Central memory CD8-positive, alpha-beta T cell (primary cell): ENCODE measurements at regions not wholly inside any gene's neighbourhood (a gene's known extent, or its start where the extent isn't known, plus 50 kb on each side); places are given as distances from the start of the nearest gene placed in this dataset.
"Not testable (repeated sequence)": the region's sequence is repeated elsewhere in the genome, so short reads cannot be mapped to it uniquely, and the experiment has no call there.

Experiments used
- ATAC-seq: fragments of 150-1000 bp; cut with Tn5 transposase; replicated peaks from 2 replicates; pipeline ENCODE4 v1.10.0; 2022; ENCODE audit warnings: mild to moderate bottlenecking, moderate FRiP score, moderate number of reproducible peaks; ENCODE audit not compliant: poor library complexity, severe bottlenecking; ENCODE audit errors: extremely low read depth
- DNase-seq, 2 donors: peaks; one replicate each; pipeline ENCODE4 v3.0.0; 2021; ENCODE audit warnings: low spot score in 2 of 2
- H3K27ac Mint-ChIP-seq: one replicate; pipeline ENCODE4 v1.8.0; 2022; ENCODE audit warnings: low read depth, mild to moderate bottlenecking, moderate library complexity, mixed read lengths
- H3K27me3 Mint-ChIP-seq: one replicate; pipeline ENCODE4 v1.8.0; 2022; ENCODE audit warnings: mixed read lengths
- H3K36me3 Mint-ChIP-seq: one replicate; pipeline ENCODE4 v1.8.0; 2022; ENCODE audit warnings: mild to moderate bottlenecking, moderate library complexity, mixed read lengths; ENCODE audit not compliant: insufficient read depth
- H3K4me1 Mint-ChIP-seq: one replicate; pipeline ENCODE4 v1.8.0; 2022; ENCODE audit warnings: mixed read lengths
- H3K4me3 Mint-ChIP-seq: one replicate; pipeline ENCODE4 v1.8.0; 2022; ENCODE audit warnings: mild to moderate bottlenecking, moderate library complexity, mixed read lengths
- H3K9me3 Mint-ChIP-seq: one replicate; pipeline ENCODE4 v1.8.0; 2022; ENCODE audit warnings: mixed read lengths

- ATAC-seq (no peak), DNase-seq (no peak)
- no peak overlapping the region for H3K4me3 Mint-ChIP-seq
- H3K27ac Mint-ChIP-seq: no peak overlapping the region
- H3K36me3 Mint-ChIP-seq: peaks cover 2% of the 10 kb centered on the region
- peaks cover 6% of the 10 kb centered on the region for H3K9me3 Mint-ChIP-seq
- H3K27me3 Mint-ChIP-seq: no peaks in the 10 kb centered on the region
- no peaks in the 10 kb centered on the region for H3K4me1 Mint-ChIP-seq
These were observed 920.9 kb downstream of the RPS29 start for GRCh38 chr14:48665077-48665784.

- Mint-ChIP-seq H3K27ac (no peak overlapping the region), H3K36me3 (no peaks in the 10 kb centered on the region), H3K4me3 (no peak overlapping the region), H3K9me3 (peaks cover 16% of the 10 kb centered on the region), H3K4me1 (no peaks in the 10 kb centered on the region), H3K27me3 (no peaks in the 10 kb centered on the region)
- ATAC-seq (no peak), DNase-seq (no peak)
These were observed 942.9 kb downstream of the RPS29 start for GRCh38 chr14:48643241-48643640.

GRCh38 chr14:48628870-48629269 lies 953.5 kb upstream of the MDGA2 start:
- no peak for ATAC-seq
- no peak overlapping the region for H3K4me3 Mint-ChIP-seq
- no peaks in the 10 kb centered on the region for H3K36me3 Mint-ChIP-seq
- no peak for DNase-seq
- no peaks in the 10 kb centered on the region for H3K4me1 Mint-ChIP-seq
- H3K27me3 Mint-ChIP-seq: no peaks in the 10 kb centered on the region
- peaks cover 33% of the 10 kb centered on the region for H3K9me3 Mint-ChIP-seq
- no peak overlapping the region for H3K27ac Mint-ChIP-seq

GRCh38 chr14:48622980-48623379 lies 947.6 kb upstream of the MDGA2 start:
- Mint-ChIP-seq H3K4me3 (no peak overlapping the region), H3K36me3 (no peaks in the 10 kb centered on the region), H3K27ac (no peak overlapping the region), H3K27me3 (no peaks in the 10 kb centered on the region), H3K9me3 (peaks cover 16% of the 10 kb centered on the region), H3K4me1 (no peaks in the 10 kb centered on the region)
- ATAC-seq (no peak), DNase-seq (no peak)

GRCh38 chr14:48618057-48618456 lies 942.7 kb upstream of the MDGA2 start:
- no peak for DNase-seq
- ATAC-seq: no peak
- no peaks in the 10 kb centered on the region for H3K4me1 Mint-ChIP-seq
- H3K27me3 Mint-ChIP-seq: no peaks in the 10 kb centered on the region
- no peaks in the 10 kb centered on the region for H3K9me3 Mint-ChIP-seq
- H3K27ac Mint-ChIP-seq: no peak overlapping the region
- H3K36me3 Mint-ChIP-seq: no peaks in the 10 kb centered on the region
- H3K4me3 Mint-ChIP-seq: no peak overlapping the region

GRCh38 chr14:48616931-48617330 lies 941.5 kb upstream of the MDGA2 start:
- Mint-ChIP-seq H3K9me3 (no peaks in the 10 kb centered on the region), H3K4me1 (no peaks in the 10 kb centered on the region), H3K36me3 (no peaks in the 10 kb centered on the region), H3K4me3 (no peak overlapping the region), H3K27ac (no peak overlapping the region), H3K27me3 (no peaks in the 10 kb centered on the region)
- DNase-seq: no peak
- no peak for ATAC-seq

- Mint-ChIP-seq H3K27ac (no peak overlapping the region), H3K36me3 (no peaks in the 10 kb centered on the region), H3K9me3 (no peaks in the 10 kb centered on the region), H3K27me3 (no peaks in the 10 kb centered on the region), H3K4me1 (no peaks in the 10 kb centered on the region), H3K4me3 (no peak overlapping the region)
- DNase-seq: no peak
- no peak for ATAC-seq
These were observed 940.2 kb upstream of the MDGA2 start for GRCh38 chr14:48615618-48616017.

- H3K27ac Mint-ChIP-seq: no peak overlapping the region
- no peak for ATAC-seq
- no peaks in the 10 kb centered on the region for H3K36me3 Mint-ChIP-seq
These were observed 938.6 kb upstream of the MDGA2 start for GRCh38 chr14:48614003-48614402.

GRCh38 chr14:48606960-48607359 lies 931.6 kb upstream of the MDGA2 start:
- H3K4me3 Mint-ChIP-seq, H3K4me1 Mint-ChIP-seq, H3K27ac Mint-ChIP-seq, H3K36me3 Mint-ChIP-seq, H3K27me3 Mint-ChIP-seq, DNase-seq, ATAC-seq: not testable (repeated sequence)
- H3K9me3 Mint-ChIP-seq: peaks cover 32% of the 10 kb centered on the region

More at GRCh38 chr14:48614003-48614402, 938.6 kb upstream of the MDGA2 start:
- H3K9me3 Mint-ChIP-seq: peaks cover 8% of the 10 kb centered on the region
- H3K4me1 Mint-ChIP-seq: no peaks in the 10 kb centered on the region
- no peaks in the 10 kb centered on the region for H3K27me3 Mint-ChIP-seq
- DNase-seq: no peak
- no peak overlapping the region for H3K4me3 Mint-ChIP-seq

- Mint-ChIP-seq H3K36me3 (peaks cover 2% of the 10 kb centered on the region), H3K4me1 (no peaks in the 10 kb centered on the region), H3K4me3 (no peak overlapping the region), H3K9me3 (peaks cover 9% of the 10 kb centered on the region), H3K27ac (no peak overlapping the region), H3K27me3 (no peaks in the 10 kb centered on the region)
- DNase-seq: no peak
- ATAC-seq: no peak
These were observed 923.1 kb upstream of the MDGA2 start for GRCh38 chr14:48598458-48598857.

GRCh38 chr14:48586099-48586498 lies 910.7 kb upstream of the MDGA2 start:
- no peak for ATAC-seq
- Mint-ChIP-seq H3K4me1 (no peaks in the 10 kb centered on the region), H3K4me3 (no peak overlapping the region), H3K36me3 (no peaks in the 10 kb centered on the region), H3K27me3 (no peaks in the 10 kb centered on the region), H3K9me3 (peaks cover 9% of the 10 kb centered on the region), H3K27ac (no peak overlapping the region)
- DNase-seq: no peak

GRCh38 chr14:48584031-48584430 lies 908.6 kb upstream of the MDGA2 start:
- DNase-seq (no peak), ATAC-seq (no peak)
- peaks cover 10% of the 10 kb centered on the region for H3K9me3 Mint-ChIP-seq
- H3K27ac Mint-ChIP-seq: no peak overlapping the region
- H3K27me3 Mint-ChIP-seq: no peaks in the 10 kb centered on the region
- no peak overlapping the region for H3K4me3 Mint-ChIP-seq
- H3K4me1 Mint-ChIP-seq: no peaks in the 10 kb centered on the region
- H3K36me3 Mint-ChIP-seq: no peaks in the 10 kb centered on the region

- Mint-ChIP-seq H3K27ac (no peak overlapping the region), H3K4me1 (no peaks in the 10 kb centered on the region), H3K9me3 (peaks cover 15% of the 10 kb centered on the region), H3K27me3 (no peaks in the 10 kb centered on the region), H3K4me3 (no peak overlapping the region), H3K36me3 (no peaks in the 10 kb centered on the region)
- ATAC-seq (no peak), DNase-seq (no peak)
These were observed 907.5 kb upstream of the MDGA2 start for GRCh38 chr14:48582938-48583337.
